PFSK-1 (cell line): ENCODE measurements at regions not wholly inside any gene's neighbourhood (a gene's known extent, or its start where the extent isn't known, plus 50 kb on each side); places are given as distances from the start of the nearest gene placed in this dataset.

ENCODE experiments used
- POLR2AphosphoS5 ChIP-seq: IDR thresholded peaks from 2 replicates; pipeline ENCODE4 v1.6.1; 2012; ENCODE audit warnings: low read depth, mild to moderate bottlenecking, control low read depth, low read length, moderate library complexity
- REST ChIP-seq, 2 experiments: IDR thresholded peaks; 2 replicates each; pipeline versions ENCODE4 v1.6.1 to v1.8.0; 2011 to 2012; ENCODE audit warnings: low read depth in 2 of 2, low read length in 2 of 2, control low read depth in 1 of 2, inconsistent platforms in 1 of 2, mild to moderate bottlenecking in 1 of 2, moderate library complexity in 1 of 2; ENCODE audit not compliant: insufficient read depth in 1 of 2
- SIN3A ChIP-seq: IDR thresholded peaks from 2 replicates; pipeline ENCODE4 v1.6.1; 2012; ENCODE audit warnings: mild to moderate bottlenecking, low read length, moderate library complexity, borderline replicate concordance; ENCODE audit not compliant: insufficient read depth
- TAF1 ChIP-seq: IDR thresholded peaks from 2 replicates; pipeline ENCODE4 v1.6.1; 2012; ENCODE audit warnings: low read length, control low read depth, borderline replicate concordance; ENCODE audit not compliant: insufficient read depth

- no peak for TF ChIP-seq POLR2AphosphoS5
- no peak for TF ChIP-seq SIN3A
- TF ChIP-seq TAF1, result no peak
- no peak for TF ChIP-seq REST (IDR thresholded peaks at IDR 0.05; ENCODE audit: insufficient read depth in 1 of 2, low read depth in 2 of 2, low read length in 2 of 2)
These were observed 89.9 kb upstream of the RORA start for GRCh38 chr15:61318802-61319525.
